DMS79 (cell line): ENCODE measurements at regions not wholly inside any gene's neighbourhood (a gene's known extent, or its start where the extent isn't known, plus 50 kb on each side); places are given as distances from the start of the nearest gene placed in this dataset.
"Not testable (repeated sequence)": the region's sequence is repeated elsewhere in the genome, so short reads cannot be mapped to it uniquely, and the experiment has no call there.

ENCODE experiments used
- DNase-seq: peaks from one replicate; lab custom pipeline; 2025; lab: John Stamatoyannopoulos, UW

- no peak for DNase-seq
Observed at GRCh38 chr20:48381353-48382120, 446.3 kb downstream of the PREX1 start.

DNA sequence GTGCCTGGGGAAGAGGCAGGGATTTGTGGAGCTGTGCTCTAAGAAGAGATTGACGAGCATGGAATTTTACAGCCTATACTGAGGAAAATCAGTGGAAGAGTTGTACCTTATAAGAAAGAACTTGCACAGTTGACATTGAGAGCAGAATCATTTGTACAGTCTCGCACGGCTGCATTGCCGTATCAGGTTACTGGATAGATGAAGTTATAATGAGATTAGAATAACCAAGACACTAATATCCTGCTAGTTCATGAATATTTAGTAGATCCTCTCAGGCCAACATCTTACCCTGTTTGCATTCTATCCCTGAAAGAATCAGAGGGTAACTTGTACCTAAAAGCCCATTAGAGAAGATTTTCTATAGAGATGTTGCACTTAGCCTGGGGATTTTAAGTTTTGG is 447.1 kb downstream of the PREX1 start:
- no peak for DNase-seq

DNA sequence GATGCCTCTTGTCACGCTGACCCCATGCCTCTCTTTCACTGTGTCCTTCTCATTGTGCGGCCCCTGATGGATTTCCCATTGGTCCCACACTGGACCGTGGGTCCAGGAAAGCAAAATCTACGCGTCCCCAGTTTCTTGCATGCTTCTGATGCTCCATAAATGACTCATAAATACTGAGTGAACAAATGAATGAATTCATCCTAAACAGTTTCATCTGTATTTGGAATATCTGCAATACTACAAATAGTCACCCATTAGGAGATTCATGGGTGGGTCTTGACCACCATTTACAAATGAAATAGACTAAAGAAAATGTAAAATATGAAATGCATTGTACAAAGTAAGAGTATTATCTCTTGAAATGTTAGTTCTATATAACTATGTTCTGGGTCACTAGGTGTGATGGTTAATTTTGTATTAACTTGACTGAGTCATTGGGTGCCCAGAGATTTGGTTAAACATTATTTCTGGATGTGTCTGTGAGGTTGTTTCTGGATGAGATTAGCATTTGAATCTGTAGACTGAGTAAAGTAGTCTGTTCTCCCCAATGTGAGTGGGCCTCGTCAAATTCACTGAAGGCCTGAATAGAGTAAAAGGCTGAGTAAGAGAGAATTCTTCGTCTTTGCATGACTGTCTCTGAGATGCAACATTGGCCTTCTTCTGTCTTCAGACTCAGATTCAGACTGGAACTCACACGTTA is 448.7 kb downstream of the PREX1 start:
- no peak for DNase-seq

- DNase-seq = no peak
Observed at GRCh38 chr20:48377940-48378339, 449.9 kb downstream of the PREX1 start.

- DNase-seq = no peak
Observed at GRCh38 chr20:48375804-48376203, 452.0 kb downstream of the PREX1 start.

GRCh38 chr20:48374991-48375595 is 452.7 kb downstream of the PREX1 start:
- no peak for DNase-seq

DNA sequence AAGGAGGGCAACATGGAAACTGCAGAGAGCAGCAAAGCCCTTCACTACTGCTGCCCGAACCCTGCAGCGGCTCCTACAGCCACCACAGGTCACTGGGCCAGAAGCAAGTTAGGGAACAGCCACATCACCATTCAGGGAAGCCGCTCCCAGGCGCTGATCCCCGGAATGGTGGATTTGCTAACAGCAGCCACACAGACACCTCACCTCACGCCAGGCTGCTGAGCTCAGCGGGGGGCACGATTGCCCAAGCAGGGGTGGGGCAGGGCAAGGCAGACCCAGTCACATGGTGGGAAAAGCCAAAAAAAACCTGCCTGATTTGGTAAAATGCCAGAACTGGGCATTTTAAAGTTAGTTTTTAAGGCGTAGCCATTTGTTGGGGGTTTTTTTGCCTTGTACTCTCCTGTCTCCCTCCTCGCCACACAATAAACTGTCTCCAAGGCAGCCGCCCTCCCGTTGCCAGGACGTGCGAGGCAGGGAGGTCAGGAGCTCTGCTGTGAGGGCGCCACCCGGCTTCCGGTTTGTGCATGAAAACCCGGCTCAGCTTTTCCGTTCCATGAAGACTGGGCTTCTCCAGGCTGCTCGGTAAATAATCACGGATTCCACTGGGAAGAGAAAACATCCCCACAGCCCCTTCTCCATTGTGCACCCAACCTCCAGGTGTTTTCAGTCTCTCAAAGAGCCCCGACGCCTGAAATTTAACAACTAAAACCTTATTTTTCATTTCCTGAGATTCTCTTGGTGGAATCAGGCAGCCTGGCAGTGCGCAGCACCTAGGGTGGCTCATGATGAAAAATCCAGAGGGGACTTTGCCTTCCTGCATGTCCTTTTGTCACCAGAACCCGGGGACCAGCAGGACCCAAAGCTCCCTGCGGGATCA is 453.5 kb downstream of the PREX1 start:
- DNase-seq = not testable (repeated sequence)

GRCh38 chr20:48373555-48373934 is 454.3 kb downstream of the PREX1 start:
- DNase-seq = no peak

GRCh38 chr20:48372851-48373554 is 454.8 kb downstream of the PREX1 start:
- not testable (repeated sequence) for DNase-seq

DNA sequence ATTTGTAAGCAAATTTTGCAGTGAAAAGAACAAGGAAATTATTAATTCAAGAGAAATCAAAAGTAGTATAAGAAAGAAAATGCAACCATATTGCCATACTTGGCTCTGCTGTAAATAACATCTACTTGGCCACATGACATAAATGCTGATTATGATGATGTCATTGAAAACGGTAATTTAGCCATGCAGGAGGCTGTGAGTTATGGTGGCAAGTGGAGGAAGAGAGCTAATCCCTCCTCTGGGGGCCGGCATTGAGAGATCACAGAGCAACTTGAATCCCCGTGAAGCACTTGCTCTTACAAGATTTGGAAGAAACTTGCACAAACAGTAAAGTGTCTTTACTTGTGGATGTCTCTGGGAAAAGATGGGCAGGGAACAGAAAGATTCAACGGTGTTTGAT is 456.6 kb downstream of the PREX1 start:
- no peak for DNase-seq

- peak; percentile 41 for DNase-seq
Observed at GRCh38 chr20:48368580-48369021, 459.2 kb downstream of the PREX1 start.

DNA sequence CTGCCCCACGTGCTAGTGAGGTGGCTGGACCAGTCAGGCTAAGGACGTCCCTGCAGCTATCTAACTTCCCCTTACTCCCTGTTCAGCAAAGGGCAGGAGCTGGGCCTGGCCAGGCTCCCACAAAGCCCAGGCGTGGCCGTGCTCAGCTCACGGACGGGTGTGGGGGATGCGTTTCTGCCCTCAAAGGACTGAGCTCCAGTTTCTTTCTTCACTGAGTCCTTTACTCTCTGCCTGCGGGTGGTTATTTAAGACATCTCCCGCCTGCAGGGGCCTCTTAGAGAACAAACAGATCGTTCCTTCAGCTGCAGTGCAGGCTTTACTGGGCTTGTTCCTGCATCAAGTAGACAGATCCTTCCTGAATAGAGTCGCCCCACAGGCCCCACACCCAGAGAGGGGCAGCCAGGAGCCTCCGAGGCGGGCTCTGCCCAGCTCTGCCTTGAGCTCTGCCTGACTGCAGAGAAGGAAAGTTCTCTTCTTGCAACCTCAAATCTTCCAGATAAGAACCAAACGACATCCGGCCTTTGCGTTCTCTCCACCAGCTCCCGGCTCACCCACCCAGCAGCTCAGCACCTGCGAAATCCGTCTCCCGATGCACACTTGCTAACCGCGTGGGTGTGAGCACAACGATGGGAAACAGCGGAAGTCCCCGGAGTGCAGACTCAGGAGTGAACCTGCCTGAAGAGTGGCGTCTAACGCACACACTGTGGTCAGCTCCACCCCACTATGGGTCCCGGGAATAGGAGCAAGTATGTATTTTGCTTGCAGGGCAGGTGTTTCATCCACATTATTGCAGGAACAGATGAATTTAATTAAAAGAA is 460.0 kb downstream of the PREX1 start:
- DNase-seq = not testable (repeated sequence)

DNA sequence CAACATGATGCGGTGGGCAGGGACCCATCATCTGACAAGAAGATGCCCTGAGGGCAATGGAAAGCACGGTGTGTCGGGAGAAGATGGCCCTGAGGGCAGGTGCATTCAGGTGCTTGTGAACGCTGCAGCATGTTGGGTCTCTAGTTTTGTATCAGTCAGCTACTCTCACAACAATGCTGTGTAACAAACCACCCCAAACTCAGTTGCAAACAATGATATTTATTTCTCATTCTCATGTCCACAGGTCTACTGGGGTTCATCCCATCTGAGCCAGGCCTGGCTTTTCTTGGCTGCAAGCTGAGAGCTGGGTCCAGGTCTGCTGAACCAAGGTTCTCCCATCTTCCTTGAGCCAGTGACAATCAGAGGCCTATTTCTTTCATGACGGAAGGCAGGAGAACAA is 461.6 kb downstream of the PREX1 start:
- no peak for DNase-seq

- DNase-seq = no peak
Observed at GRCh38 chr20:48364688-48365421, 462.9 kb downstream of the PREX1 start.

- DNase-seq = no peak
Observed at GRCh38 chr20:48364055-48364454, 463.7 kb downstream of the PREX1 start.

GRCh38 chr20:48360342-48360975 is 467.3 kb downstream of the PREX1 start:
- no peak for DNase-seq

- no peak for DNase-seq
Observed at GRCh38 chr20:48359692-48360341, 468.0 kb downstream of the PREX1 start.

DNA sequence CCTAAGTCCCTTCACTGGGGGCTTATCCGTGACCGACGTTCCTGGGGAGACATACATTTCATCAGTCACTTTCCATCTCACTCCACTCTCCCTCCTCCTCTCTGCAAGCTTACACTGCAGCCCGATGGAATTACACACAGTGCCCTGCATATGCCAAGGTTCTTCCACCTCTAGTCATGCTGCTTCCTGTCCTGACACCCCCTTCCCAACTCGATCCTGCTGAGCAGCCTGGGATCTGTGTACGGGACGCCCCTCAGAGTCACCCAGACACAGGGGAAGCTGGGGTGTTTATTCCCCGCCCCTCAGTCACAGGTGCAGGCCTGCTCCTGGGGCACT is 468.8 kb downstream of the PREX1 start:
- not testable (repeated sequence) for DNase-seq
